HepG2 (cell line): ENCODE measurements at regions not wholly inside any gene's neighbourhood (a gene's known extent, or its start where the extent isn't known, plus 50 kb on each side); places are given as distances from the start of the nearest gene placed in this dataset.

ENCODE experiments used
- ATAC-seq: fragments of 200-7000 bp; cut with Tn5 transposase; 3 replicates; pipeline ENCODE4 v1.9.1; 2020; ENCODE audit warnings: mild to moderate bottlenecking, moderate library complexity
- BruUV-seq: library from RNA; stranded (reverse); fragments of 400-500 nt; replicated peaks from 2 replicates; lab custom pipeline; 2021; lab: Mats Ljungman, UMichigan
- CTCF ChIA-PET: fragments of 300-600 bp; formaldehyde crosslinking; extraction: SDS; loops from one replicate; lab custom pipeline; 2021; ENCODE audit warnings: low total read pairs, inconsistent platforms, low intra/inter-chr PET ratio; lab: Yijun Ruan, JAX
- POLR2A ChIA-PET: fragments of 350-600 bp; sonication (Branson Sonifier 250); formaldehyde crosslinking; loops from one replicate; lab custom pipeline; 2020; ENCODE audit warnings: antibody characterized with exemption, inconsistent platforms; lab: Yijun Ruan, JAX
- DNase-seq: peaks from one replicate; pipeline ENCODE4 v3.0.0-alpha.2; 2015; ENCODE audit warnings: low spot score
- FAIRE-seq: peaks from 3 replicates; lab custom pipeline; 2011; peaks lifted over from hg19 to GRCh38; lab: Jason Lieb, UNC
- H2AFZ ChIP-seq: one replicate; pipeline ENCODE4 v1.6.1; 2011; ENCODE audit warnings: low read length, inconsistent platforms
- H3K27ac ChIP-seq: fragments of 300-600 bp; 3 replicates; pipeline ENCODE4 v1.8.0; 2011; ENCODE audit warnings: mixed run types, mild to moderate bottlenecking, mixed read lengths, low read length, inconsistent platforms; ENCODE audit not compliant: insufficient read depth; ENCODE audit errors: extremely low read length
- H3K27me3 ChIP-seq, 2 experiments: fragments of 200-600 bp in 1 of 2; 2 replicates in 1 of 2; 3 replicates in 1 of 2; pipeline versions ENCODE4 v1.6.0 to v1.8.0; 2011; ENCODE audit warnings: low read length in 2 of 2, mild to moderate bottlenecking in 2 of 2, moderate library complexity in 2 of 2, inconsistent platforms in 1 of 2; ENCODE audit not compliant: insufficient read depth in 2 of 2, control insufficient read depth in 1 of 2
- H3K36me3 ChIP-seq, 2 experiments: fragments of 200-600 bp in 1 of 2; replicated peaks in 1 of 2; 2 replicates in 1 of 2; 3 replicates in 1 of 2; pipeline versions ENCODE4 v1.5.1 to v1.8.0; 2011; ENCODE audit warnings: low read length in 2 of 2, inconsistent platforms in 1 of 2; ENCODE audit not compliant: insufficient read depth in 2 of 2, control insufficient read depth in 1 of 2
- H3K4me1 ChIP-seq: 2 replicates; pipeline ENCODE4 v1.5.1; 2012; ENCODE audit warnings: low read length, inconsistent platforms; ENCODE audit not compliant: insufficient read depth
- H3K4me2 ChIP-seq: 2 replicates; pipeline ENCODE4 v1.6.0; 2011; ENCODE audit warnings: low read depth, low read length, inconsistent platforms
- H3K4me3 ChIP-seq, 3 experiments: fragments of 200-600 bp in 1 of 3; sonication (generic), shearing (Covaris generic) in 1 of 3; replicated peaks in 1 of 3; 2 replicates each; pipeline ENCODE4 v1.5.1; 2011 to 2016; ENCODE audit warnings: low read length in 3 of 3, inconsistent platforms in 2 of 3, low read depth in 2 of 3, mild to moderate bottlenecking in 2 of 3, control low read depth in 1 of 3, mixed read lengths in 1 of 3; ENCODE audit not compliant: insufficient read depth in 1 of 3
- H3K79me2 ChIP-seq: one replicate; pipeline ENCODE4 v1.6.1; 2011; ENCODE audit warnings: low read length, inconsistent platforms; ENCODE audit not compliant: insufficient read depth
- H3K9ac ChIP-seq: 2 replicates; pipeline ENCODE4 v1.6.0; 2011; ENCODE audit warnings: mild to moderate bottlenecking, low read depth, low read length, inconsistent platforms; ENCODE audit not compliant: insufficient read depth
- H3K9me3 ChIP-seq: 2 replicates; pipeline ENCODE4 v1.5.1; 2012; ENCODE audit warnings: mild to moderate bottlenecking, low read length
- H4K20me1 ChIP-seq: 2 replicates; pipeline ENCODE4 v1.6.0; 2011; ENCODE audit warnings: inconsistent platforms, mild to moderate bottlenecking, low read length, moderate library complexity; ENCODE audit not compliant: insufficient read depth
- ATF1 ChIP-seq: IDR thresholded peaks from 2 replicates; pipeline ENCODE4 v1.6.1; 2016; ENCODE audit warnings: mild to moderate bottlenecking, control low read depth
- DR1 ChIP-seq: sonication (generic); formaldehyde crosslinking; IDR thresholded peaks from 2 replicates; pipeline ENCODE4 v1.8.0; 2021; ENCODE audit warnings: mild to moderate bottlenecking, missing genetic modification reagents, inconsistent platforms
- JDP2 ChIP-seq: sonication (generic); formaldehyde crosslinking; IDR thresholded peaks from 2 replicates; pipeline ENCODE4 v1.8.1; 2022; ENCODE audit warnings: missing genetic modification reagents, borderline replicate concordance
- KDM3A ChIP-seq: IDR thresholded peaks from 2 replicates; pipeline ENCODE4 v1.6.1; 2018; ENCODE audit warnings: low read depth, missing compliant biosample characterization
- LCORL ChIP-seq, 2 experiments: fragments of 450-650 bp in 1 of 2; sonication (generic) in 1 of 2; formaldehyde crosslinking in 1 of 2; IDR thresholded peaks; 2 replicates each; pipeline versions ENCODE4 v1.5.0 to v1.6.1; 2017 to 2020; ENCODE audit warnings: antibody characterized with exemption in 1 of 2, missing genetic modification reagents in 1 of 2
- MAFG ChIP-seq: sonication (generic); formaldehyde crosslinking; IDR thresholded peaks from 2 replicates; pipeline ENCODE4 v1.5.1; 2020; ENCODE audit warnings: mild to moderate bottlenecking, missing genetic modification reagents
- MBD4 ChIP-seq: IDR thresholded peaks from 2 replicates; pipeline ENCODE4 v1.6.1; 2012; ENCODE audit warnings: low read length, inconsistent platforms, borderline replicate concordance
- MED8 ChIP-seq: sonication (generic); formaldehyde crosslinking; IDR thresholded peaks from 2 replicates; pipeline ENCODE4 v1.8.1; 2023; ENCODE audit warnings: mild to moderate bottlenecking, missing genetic modification reagents; ENCODE audit not compliant: insufficient replicate concordance
- PCBP1 ChIP-seq: fragments of 200-400 bp; formaldehyde crosslinking; IDR thresholded peaks from 2 replicates; pipeline ENCODE4 v1.6.1; 2017; ENCODE audit warnings: mild to moderate bottlenecking, low read depth, low read length, borderline replicate concordance
- SAP130 ChIP-seq: IDR thresholded peaks from 2 replicates; pipeline ENCODE4 v1.6.1; 2016; ENCODE audit warnings: low read depth
- U2AF2 ChIP-seq: fragments of 200-400 bp; formaldehyde crosslinking; IDR thresholded peaks from 2 replicates; pipeline ENCODE4 v1.6.1; 2017; ENCODE audit warnings: low read depth, mild to moderate bottlenecking, low read length
- ZMAT3 ChIP-seq: sonication (generic); formaldehyde crosslinking; conservative IDR thresholded peaks from 2 replicates; pipeline ENCODE4 v1.7.0; 2021; ENCODE audit warnings: missing genetic modification reagents
- ZNF225 ChIP-seq: sonication (generic); formaldehyde crosslinking; IDR thresholded peaks from 2 replicates; pipeline ENCODE4 v1.4.0; 2020; ENCODE audit warnings: mild to moderate bottlenecking, missing genetic modification reagents
- ZNF543 ChIP-seq: sonication (generic); formaldehyde crosslinking; IDR thresholded peaks from 2 replicates; pipeline ENCODE4 v1.4.0; 2020; ENCODE audit warnings: mild to moderate bottlenecking, missing genetic modification reagents
- WGBS: methylation state at CpG from one replicate; pipeline ENCODE4 v1.1.6; 2017; ENCODE audit warnings: low lambda C conversion rate; 5-methylcytosine and 5-hydroxymethylcytosine counted together
- in situ Hi-C: cut with HindIII; loops from 2 replicates; pipeline ENCODE4 v1.10.0; 2017; ENCODE audit warnings: low pct_unique_long_range_greater_than_20kb; ENCODE audit not compliant: extremely low pct_ligation_motif_present
- intact Hi-C: fragments of 100-400 bp; cut with micrococcal nuclease; formaldehyde crosslinking; loops from one replicate; pipeline ENCODE4 v1.10.0; 2022; ENCODE audit not compliant: unreplicated experiment
- TF ChIP-seq, protein P1 (sequence below): sonication (generic); formaldehyde crosslinking; IDR thresholded peaks from 2 replicates; pipeline ENCODE4 v1.4.0; 2020; ENCODE audit warnings: missing genetic modification reagents
- TF ChIP-seq, protein P2 (sequence below): sonication (generic); formaldehyde crosslinking; IDR thresholded peaks from 2 replicates; pipeline ENCODE4 v1.8.0; 2022; ENCODE audit warnings: low read depth, missing genetic modification reagents
- TF ChIP-seq, protein P3 (sequence below): sonication (generic); formaldehyde crosslinking; IDR thresholded peaks from 2 replicates; pipeline ENCODE4 v1.8.1; 2023; ENCODE audit warnings: mild to moderate bottlenecking, moderate library complexity, missing genetic modification reagents

DNA sequence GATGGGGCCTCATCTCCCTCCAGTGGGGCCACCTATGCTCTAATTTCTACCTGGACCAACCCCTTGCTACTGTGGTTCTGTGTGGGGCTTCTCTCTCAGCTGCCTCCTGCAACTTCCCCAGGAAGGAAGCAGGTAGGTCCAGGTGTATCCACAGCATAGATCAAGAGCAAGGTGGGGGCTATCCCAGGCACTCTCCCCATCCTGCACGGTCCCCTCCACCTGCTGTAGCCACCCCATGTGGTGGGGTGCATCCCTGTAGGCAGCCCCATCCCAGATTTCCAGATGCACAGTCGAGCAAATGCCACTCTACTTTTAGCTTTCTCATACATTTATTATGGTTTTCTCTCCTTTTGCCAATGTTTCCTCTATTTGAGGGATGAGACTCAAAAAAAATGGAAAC is 156.1 kb downstream of the FBXO15 start:
- no peaks in the 10 kb centered on the region for H3K4me1 ChIP-seq
- ATAC-seq, result no peak
- intact Hi-C loops (no loop called here), in situ Hi-C loops (loop anchor here (25.0 kb wide), 1 partner anchor 1229 kb away; no protein-coding TSS in a partner anchor)
- no peak for TF ChIP-seq ATF1 (CRISPR knock-in tag)
- TF ChIP-seq JDP2 (CRISPR knock-in tag), result no peak
- TF ChIP-seq, protein P1, sequence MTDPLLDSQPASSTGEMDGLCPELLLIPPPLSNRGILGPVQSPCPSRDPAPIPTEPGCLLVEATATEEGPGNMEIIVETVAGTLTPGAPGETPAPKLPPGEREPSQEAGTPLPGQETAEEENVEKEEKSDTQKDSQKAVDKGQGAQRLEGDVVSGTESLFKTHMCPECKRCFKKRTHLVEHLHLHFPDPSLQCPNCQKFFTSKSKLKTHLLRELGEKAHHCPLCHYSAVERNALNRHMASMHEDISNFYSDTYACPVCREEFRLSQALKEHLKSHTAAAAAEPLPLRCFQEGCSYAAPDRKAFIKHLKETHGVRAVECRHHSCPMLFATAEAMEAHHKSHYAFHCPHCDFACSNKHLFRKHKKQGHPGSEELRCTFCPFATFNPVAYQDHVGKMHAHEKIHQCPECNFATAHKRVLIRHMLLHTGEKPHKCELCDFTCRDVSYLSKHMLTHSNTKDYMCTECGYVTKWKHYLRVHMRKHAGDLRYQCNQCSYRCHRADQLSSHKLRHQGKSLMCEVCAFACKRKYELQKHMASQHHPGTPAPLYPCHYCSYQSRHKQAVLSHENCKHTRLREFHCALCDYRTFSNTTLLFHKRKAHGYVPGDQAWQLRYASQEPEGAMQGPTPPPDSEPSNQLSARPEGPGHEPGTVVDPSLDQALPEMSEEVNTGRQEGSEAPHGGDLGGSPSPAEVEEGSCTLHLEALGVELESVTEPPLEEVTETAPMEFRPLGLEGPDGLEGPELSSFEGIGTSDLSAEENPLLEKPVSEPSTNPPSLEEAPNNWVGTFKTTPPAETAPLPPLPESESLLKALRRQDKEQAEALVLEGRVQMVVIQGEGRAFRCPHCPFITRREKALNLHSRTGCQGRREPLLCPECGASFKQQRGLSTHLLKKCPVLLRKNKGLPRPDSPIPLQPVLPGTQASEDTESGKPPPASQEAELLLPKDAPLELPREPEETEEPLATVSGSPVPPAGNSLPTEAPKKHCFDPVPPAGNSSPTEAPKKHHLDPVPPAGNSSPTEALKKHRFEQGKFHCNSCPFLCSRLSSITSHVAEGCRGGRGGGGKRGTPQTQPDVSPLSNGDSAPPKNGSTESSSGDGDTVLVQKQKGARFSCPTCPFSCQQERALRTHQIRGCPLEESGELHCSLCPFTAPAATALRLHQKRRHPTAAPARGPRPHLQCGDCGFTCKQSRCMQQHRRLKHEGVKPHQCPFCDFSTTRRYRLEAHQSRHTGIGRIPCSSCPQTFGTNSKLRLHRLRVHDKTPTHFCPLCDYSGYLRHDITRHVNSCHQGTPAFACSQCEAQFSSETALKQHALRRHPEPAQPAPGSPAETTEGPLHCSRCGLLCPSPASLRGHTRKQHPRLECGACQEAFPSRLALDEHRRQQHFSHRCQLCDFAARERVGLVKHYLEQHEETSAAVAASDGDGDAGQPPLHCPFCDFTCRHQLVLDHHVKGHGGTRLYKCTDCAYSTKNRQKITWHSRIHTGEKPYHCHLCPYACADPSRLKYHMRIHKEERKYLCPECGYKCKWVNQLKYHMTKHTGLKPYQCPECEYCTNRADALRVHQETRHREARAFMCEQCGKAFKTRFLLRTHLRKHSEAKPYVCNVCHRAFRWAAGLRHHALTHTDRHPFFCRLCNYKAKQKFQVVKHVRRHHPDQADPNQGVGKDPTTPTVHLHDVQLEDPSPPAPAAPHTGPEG (CRISPR knock-in tag), result no peak
- TF ChIP-seq ZNF225 (CRISPR knock-in tag), result no peak
- TF ChIP-seq U2AF2, result no peak
- TF ChIP-seq MED8 (CRISPR knock-in tag), result no peak
- TF ChIP-seq, protein P2, sequence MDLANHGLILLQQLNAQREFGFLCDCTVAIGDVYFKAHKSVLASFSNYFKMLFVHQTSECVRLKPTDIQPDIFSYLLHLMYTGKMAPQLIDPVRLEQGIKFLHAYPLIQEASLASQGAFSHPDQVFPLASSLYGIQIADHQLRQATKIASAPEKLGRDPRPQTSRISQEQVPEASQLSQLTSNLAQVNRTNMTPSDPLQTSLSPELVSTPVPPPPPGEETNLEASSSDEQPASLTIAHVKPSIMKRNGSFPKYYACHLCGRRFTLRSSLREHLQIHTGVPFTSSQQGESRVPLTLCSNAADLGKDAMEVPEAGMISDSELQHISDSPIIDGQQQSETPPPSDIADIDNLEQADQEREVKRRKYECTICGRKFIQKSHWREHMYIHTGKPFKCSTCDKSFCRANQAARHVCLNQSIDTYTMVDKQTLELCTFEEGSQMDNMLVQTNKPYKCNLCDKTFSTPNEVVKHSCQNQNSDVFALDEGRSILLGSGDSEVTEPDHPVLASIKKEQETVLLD (CRISPR knock-in tag), result no peak
- no peak for TF ChIP-seq MAFG (CRISPR knock-in tag)
- TF ChIP-seq ZNF543, result no peak
- TF ChIP-seq PCBP1, result no peak
- TF ChIP-seq LCORL (IDR thresholded peaks at IDR 0.05), result no peak
- TF ChIP-seq LCORL (CRISPR knock-in tag; IDR thresholded peaks at IDR 0.05), result no peak
- no peak for TF ChIP-seq MBD4
- TF ChIP-seq ZMAT3 (CRISPR knock-in tag), result no peak
- TF ChIP-seq SAP130 (CRISPR knock-in tag), result no peak
- TF ChIP-seq DR1 (CRISPR knock-in tag), result no peak
- TF ChIP-seq, protein P3, sequence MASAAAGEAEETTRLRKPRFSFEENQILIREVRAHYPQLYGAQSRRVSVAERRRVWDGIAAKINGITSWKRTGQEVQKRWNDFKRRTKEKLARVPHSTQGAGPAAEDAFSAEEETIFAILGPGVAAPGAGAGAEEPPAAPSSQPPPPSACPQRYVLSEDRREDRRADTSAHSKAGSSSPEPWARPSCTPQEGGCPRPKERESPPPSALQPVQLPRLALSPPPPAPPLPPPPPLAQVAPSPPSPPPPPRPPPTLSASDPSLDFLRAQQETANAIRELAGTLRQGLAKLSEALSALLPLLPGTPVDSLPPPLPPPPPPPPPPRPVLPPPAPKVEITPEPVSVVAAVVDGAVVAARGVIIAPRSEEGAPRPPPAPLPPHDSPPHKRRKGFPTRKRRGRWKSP, result no peak
- no peak for TF ChIP-seq KDM3A
- H3K4me3 ChIP-seq, result no peak overlapping the region
- H3K9ac ChIP-seq, result no peak overlapping the region
- H3K27ac ChIP-seq, result no peak overlapping the region
- DNase-seq, result no peak
- 6% methylated on average over 2 of the region's 2 CpGs for WGBS
- no peak for FAIRE-seq
- H3K9me3 ChIP-seq, result no peaks in the 10 kb centered on the region
- no peaks in the 10 kb centered on the region for H3K27me3 ChIP-seq
- H3K36me3 ChIP-seq, result no peaks in the 10 kb centered on the region
- no TSS peak for BruUV-seq
- H4K20me1 ChIP-seq, result no peaks in the 10 kb centered on the region
- H2AFZ ChIP-seq, result no peak overlapping the region
- H3K4me2 ChIP-seq, result no peak overlapping the region
- POLR2A ChIA-PET, result no interaction called here
- H3K79me2 ChIP-seq, result no peaks in the 10 kb centered on the region
- CTCF ChIA-PET, result no interaction called here
